Fibroblast of pulmonary artery (primary cell): ENCODE measurements at regions not wholly inside any gene's neighbourhood (a gene's known extent, or its start where the extent isn't known, plus 50 kb on each side); places are given as distances from the start of the nearest gene placed in this dataset.

ENCODE experiments used
- DNase-seq: peaks from one replicate; pipeline ENCODE4 v3.0.0-alpha.2; 2010; ENCODE audit warnings: low read depth
- H3K4me3 ChIP-seq: replicated peaks from 2 replicates; pipeline ENCODE4 v1.5.1; 2011; ENCODE audit warnings: low read depth, mild to moderate bottlenecking, control low read depth, low read length, moderate library complexity
- TF ChIP-seq, protein P1 (sequence below): IDR thresholded peaks from 2 replicates; pipeline ENCODE4 v1.5.1; 2011; ENCODE audit warnings: mild to moderate bottlenecking, control low read depth, low read length, inconsistent platforms; ENCODE audit errors: missing control alignments

DNA sequence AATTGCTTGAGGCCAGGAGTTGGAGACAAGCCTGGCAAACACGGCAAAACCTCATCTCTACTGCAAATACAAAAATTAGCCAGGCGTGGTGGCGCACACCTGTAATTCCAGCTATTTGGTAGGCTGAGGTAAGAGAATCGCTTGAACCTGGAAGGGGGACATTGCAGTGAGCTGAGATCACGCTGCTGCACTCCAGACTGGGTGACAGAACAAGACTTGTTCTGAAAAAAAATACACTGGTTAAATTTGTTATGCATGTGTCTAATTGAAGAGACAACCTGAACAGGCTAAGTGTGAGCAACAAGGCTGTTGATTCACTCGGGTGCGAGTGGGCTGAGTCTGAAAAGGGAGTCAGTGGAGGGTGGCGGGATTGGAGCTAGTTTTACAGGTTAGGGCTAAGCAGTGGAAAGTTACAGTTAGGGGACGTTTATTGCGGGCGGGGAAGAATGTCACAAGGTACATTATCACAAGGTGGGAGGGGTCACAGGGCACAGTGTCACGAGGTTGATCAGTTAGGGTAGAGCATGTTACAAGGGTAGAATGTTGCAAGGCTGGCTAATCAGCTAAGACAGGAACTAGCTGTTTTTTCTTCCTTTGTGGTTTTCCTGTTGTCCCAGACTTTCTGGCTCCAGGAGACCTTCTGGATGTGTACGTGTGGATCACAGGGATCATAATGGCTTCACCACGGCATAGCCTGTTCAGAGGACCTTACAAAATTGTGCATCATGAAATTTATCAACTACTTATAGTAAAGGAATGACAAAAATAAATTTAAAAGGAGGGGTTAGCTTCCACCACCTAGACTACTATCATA lies 115.8 kb downstream of the NAA11 start:
- H3K4me3 ChIP-seq: no peak overlapping the region
- TF ChIP-seq, protein P1, sequence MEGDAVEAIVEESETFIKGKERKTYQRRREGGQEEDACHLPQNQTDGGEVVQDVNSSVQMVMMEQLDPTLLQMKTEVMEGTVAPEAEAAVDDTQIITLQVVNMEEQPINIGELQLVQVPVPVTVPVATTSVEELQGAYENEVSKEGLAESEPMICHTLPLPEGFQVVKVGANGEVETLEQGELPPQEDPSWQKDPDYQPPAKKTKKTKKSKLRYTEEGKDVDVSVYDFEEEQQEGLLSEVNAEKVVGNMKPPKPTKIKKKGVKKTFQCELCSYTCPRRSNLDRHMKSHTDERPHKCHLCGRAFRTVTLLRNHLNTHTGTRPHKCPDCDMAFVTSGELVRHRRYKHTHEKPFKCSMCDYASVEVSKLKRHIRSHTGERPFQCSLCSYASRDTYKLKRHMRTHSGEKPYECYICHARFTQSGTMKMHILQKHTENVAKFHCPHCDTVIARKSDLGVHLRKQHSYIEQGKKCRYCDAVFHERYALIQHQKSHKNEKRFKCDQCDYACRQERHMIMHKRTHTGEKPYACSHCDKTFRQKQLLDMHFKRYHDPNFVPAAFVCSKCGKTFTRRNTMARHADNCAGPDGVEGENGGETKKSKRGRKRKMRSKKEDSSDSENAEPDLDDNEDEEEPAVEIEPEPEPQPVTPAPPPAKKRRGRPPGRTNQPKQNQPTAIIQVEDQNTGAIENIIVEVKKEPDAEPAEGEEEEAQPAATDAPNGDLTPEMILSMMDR: no peak
- peak; percentile 60 for DNase-seq

DNA sequence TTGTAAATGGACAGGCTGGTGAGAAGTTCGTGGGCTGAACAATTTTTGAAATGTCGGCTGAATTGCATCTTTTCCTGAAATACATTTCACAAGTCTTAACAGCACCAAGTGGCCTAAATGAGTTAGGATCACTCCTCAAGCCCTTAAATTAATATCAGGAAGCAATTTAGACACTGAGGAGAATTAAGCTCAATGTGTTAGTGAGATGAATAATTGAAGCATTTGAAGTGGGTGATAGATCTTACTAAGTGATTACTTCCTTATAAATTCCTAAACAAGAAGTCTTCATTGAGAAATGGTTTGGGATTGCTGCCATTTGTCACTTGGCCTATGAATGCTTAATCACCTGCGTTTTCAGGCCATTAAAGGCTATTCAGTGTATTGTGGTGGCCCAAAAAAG lies 116.8 kb downstream of the NAA11 start:
- DNase-seq: no peak
- H3K4me3 ChIP-seq: no peak overlapping the region
- TF ChIP-seq, protein P1: no peak

DNA sequence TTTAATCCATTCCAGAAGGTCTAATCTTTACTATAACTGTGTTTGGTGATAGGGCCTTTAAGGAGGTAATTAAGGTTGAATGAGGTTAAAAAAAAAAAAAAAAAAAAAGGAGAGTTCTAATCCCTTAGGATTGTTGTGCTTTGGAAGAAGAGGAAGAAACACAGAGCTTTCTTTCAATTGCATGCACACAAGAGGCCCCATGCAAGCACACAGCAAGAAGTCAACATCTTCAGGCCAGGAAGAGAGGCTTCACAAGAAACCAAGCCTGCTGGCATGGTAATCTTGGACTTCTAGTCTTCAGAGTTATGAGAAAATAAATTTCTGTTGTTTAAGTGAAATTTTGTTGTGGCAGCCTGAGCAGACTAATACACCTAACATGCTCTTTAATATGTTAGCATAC lies 118.6 kb downstream of the NAA11 start:
- no peak for DNase-seq
- TF ChIP-seq, protein P1: no peak
- no peak overlapping the region for H3K4me3 ChIP-seq

DNA sequence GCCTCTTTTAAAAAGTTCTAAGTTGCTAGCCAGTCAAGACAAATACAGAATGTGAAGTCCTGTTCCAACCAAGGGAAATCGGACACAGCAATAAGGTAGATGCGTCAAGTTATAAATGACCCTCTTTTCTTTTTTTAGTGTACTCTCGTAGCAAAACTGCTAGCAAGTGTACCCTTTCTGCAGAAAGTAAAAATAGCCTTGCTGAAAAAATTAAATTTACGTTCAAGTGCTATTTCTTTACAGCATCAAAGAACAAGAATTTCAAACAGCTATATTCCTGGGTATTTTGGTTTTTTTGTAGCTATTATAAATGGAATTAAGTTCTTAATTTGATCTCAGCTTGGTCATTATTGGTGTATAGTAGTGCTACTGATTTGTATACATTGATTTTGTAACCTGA lies 119.2 kb downstream of the NAA11 start:
- no peak for DNase-seq
- no peak overlapping the region for H3K4me3 ChIP-seq
- TF ChIP-seq, protein P1: no peak

DNA sequence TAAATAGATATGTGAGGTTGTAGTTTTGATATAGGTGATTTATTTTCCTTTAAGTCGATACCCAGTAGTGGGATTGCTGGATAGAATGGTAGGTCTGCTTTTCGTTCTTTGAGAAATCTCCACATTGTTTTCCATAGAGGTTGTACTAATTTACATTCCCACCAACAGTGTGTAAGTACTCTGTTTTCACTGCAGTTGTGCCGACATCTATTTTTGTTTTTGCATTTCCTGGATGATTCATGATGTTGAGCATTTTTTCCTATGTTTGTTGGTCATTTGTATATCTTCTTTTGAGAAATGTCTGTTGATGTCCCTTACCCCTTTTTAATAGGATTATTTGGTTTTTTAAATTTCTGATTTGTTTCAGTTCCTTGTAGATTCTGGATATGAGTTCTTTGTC lies 120.7 kb downstream of the NAA11 start:
- H3K4me3 ChIP-seq: no peak overlapping the region
- DNase-seq: no peak
- TF ChIP-seq, protein P1: no peak

DNA sequence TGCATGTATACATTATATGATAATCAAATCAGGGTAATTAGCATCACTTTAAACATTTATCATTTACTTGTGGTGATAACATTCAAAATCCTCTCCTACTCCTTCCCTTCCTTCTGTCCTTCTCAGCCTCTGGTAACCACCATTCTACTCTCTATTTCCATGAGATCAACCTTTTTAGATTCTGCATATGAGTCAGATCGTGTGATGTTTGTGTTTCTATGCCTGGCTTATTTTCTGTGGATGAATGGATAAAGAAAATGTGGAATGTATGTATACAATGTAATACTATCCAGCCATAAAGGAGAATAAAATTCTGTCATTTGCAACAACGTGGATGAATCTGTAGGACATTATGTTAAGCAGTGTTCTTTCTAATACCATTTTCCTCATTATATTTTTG lies 123.9 kb downstream of the NAA11 start:
- H3K4me3 ChIP-seq: no peak overlapping the region
- no peak for DNase-seq
- TF ChIP-seq, protein P1: no peak

DNA sequence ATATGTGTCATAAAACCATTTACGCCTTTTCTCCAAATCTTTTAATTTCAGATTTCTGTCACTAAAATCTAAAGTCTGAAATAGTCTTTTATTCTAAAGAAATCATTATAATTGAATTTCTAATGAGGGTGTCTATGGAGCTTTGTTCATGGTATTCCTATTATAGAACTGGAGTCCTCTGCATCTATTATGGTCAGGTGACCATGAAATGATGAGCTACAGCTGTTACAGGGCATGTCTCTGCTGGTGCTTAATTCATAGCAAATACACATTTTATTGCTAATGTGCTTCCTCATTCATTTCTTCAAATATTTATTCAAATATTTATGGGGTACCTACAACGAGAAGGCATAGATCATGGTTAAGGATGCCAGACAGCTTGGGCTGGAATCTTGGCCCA lies 126.1 kb downstream of the NAA11 start:
- no peak for DNase-seq
- no peak overlapping the region for H3K4me3 ChIP-seq
- TF ChIP-seq, protein P1: no peak
